G401 (cell line): ENCODE measurements at regions not wholly inside any gene's neighbourhood (a gene's known extent, or its start where the extent isn't known, plus 50 kb on each side); places are given as distances from the start of the nearest gene placed in this dataset.

ENCODE experiments used
- DNase-seq: peaks from one replicate; pipeline ENCODE4 v3.0.0-alpha.2; 2015; ENCODE audit warnings: low spot score
- in situ Hi-C: cut with HindIII; loops from 2 replicates; pipeline ENCODE4 v1.10.0; 2016; ENCODE audit warnings: low sequenced_read_pairs, mixed read lengths

- in situ Hi-C loops = no loop called here
Measured at GRCh38 chr6:74807674-74808073, 398.2 kb downstream of the COL12A1 start.

GRCh38 chr6:74805916-74806696 lies 399.7 kb downstream of the COL12A1 start:
- no peak for DNase-seq
- in situ Hi-C loops = no loop called here

More at GRCh38 chr6:74807674-74808073, 398.2 kb downstream of the COL12A1 start:
- no peak for DNase-seq

GRCh38 chr6:74798302-74798701 lies 407.6 kb downstream of the COL12A1 start:
- in situ Hi-C loops = no loop called here
- DNase-seq = no peak

- DNase-seq = no peak
- in situ Hi-C loops = no loop called here
Measured at GRCh38 chr6:74785236-74785635, 420.6 kb downstream of the COL12A1 start.

- in situ Hi-C loops = no loop called here
- DNase-seq = no peak
Measured at GRCh38 chr6:74782346-74782745, 423.5 kb downstream of the COL12A1 start.

- in situ Hi-C loops = no loop called here
- DNase-seq = no peak
Measured at GRCh38 chr6:74780831-74781230, 425.0 kb downstream of the COL12A1 start.

GRCh38 chr6:74768738-74769137 lies 437.1 kb downstream of the COL12A1 start:
- no peak for DNase-seq
- in situ Hi-C loops = no loop called here

- DNase-seq = no peak
- in situ Hi-C loops = no loop called here
Measured at GRCh38 chr6:74768120-74768519, 437.7 kb downstream of the COL12A1 start.

- in situ Hi-C loops = no loop called here
- DNase-seq = no peak
Measured at GRCh38 chr6:74765486-74765885, 440.4 kb downstream of the COL12A1 start.

GRCh38 chr6:74764486-74764885 lies 441.4 kb downstream of the COL12A1 start:
- DNase-seq = no peak
- in situ Hi-C loops = no loop called here

- in situ Hi-C loops = no loop called here
- DNase-seq = no peak
Measured at GRCh38 chr6:74762841-74763240, 443.0 kb downstream of the COL12A1 start.

- in situ Hi-C loops = no loop called here
- no peak for DNase-seq
Measured at GRCh38 chr6:74757813-74758212, 448.0 kb downstream of the COL12A1 start.

GRCh38 chr6:74756923-74757322 lies 448.9 kb downstream of the COL12A1 start:
- in situ Hi-C loops = no loop called here
- no peak for DNase-seq

- in situ Hi-C loops = no loop called here
- no peak for DNase-seq
Measured at GRCh38 chr6:74755778-74756177, 450.1 kb downstream of the COL12A1 start.

- in situ Hi-C loops = no loop called here
- DNase-seq = no peak
Measured at GRCh38 chr6:74755196-74755595, 450.7 kb downstream of the COL12A1 start.

GRCh38 chr6:74753883-74754600 lies 451.8 kb downstream of the COL12A1 start:
- in situ Hi-C loops = no loop called here

GRCh38 chr6:74752303-74752702 lies 453.6 kb downstream of the COL12A1 start:
- no peak for DNase-seq
- in situ Hi-C loops = no loop called here

More at GRCh38 chr6:74753883-74754600, 451.8 kb downstream of the COL12A1 start:
- no peak for DNase-seq

- in situ Hi-C loops = no loop called here
- no peak for DNase-seq
Measured at GRCh38 chr6:74750826-74751225, 455.0 kb downstream of the COL12A1 start.

GRCh38 chr6:74749211-74750147 lies 456.4 kb downstream of the COL12A1 start:
- in situ Hi-C loops = no loop called here

GRCh38 chr6:74745670-74746069 lies 460.2 kb downstream of the COL12A1 start:
- in situ Hi-C loops = no loop called here
- no peak for DNase-seq

More at GRCh38 chr6:74749211-74750147, 456.4 kb downstream of the COL12A1 start:
- DNase-seq = no peak
